B cell (primary cell): ENCODE measurements at regions not wholly inside any gene's neighbourhood (a gene's known extent, or its start where the extent isn't known, plus 50 kb on each side); places are given as distances from the start of the nearest gene placed in this dataset.

Source experiments
- ATAC-seq: fragments of 200-7000 bp; cut with Tn5 transposase; one replicate; pipeline ENCODE4 v1.10.0; 2021; ENCODE audit warnings: low read depth, mild to moderate bottlenecking, moderate number of reproducible peaks, moderate library complexity
- CTCF ChIA-PET: fragments of 350-600 bp; sonication (Branson Sonifier 250); formaldehyde crosslinking; loops from one replicate; lab custom pipeline; 2021; ENCODE audit warnings: antibody characterized with exemption, inconsistent platforms; lab: Charles Lee
- POLR2A ChIA-PET: fragments of 350-600 bp; sonication (Branson Sonifier 250); formaldehyde crosslinking; loops from one replicate; lab custom pipeline; 2021; ENCODE audit warnings: antibody characterized with exemption; lab: Charles Lee
- DNase-seq: peaks from one replicate; pipeline ENCODE4 v3.0.0; 2013
- H2AFZ ChIP-seq: 2 replicates; pipeline ENCODE4 v1.6.1; 2012; ENCODE audit warnings: mild to moderate bottlenecking, low read depth, low read length; ENCODE audit not compliant: insufficient read depth, poor library complexity, severe bottlenecking
- H3K27ac ChIP-seq, 2 donors: 1 replicate in 1 of 2; 2 replicates in 1 of 2; pipeline ENCODE4 v1.5.1; 2012 to 2013; ENCODE audit warnings: low read length in 2 of 2, mild to moderate bottlenecking in 2 of 2, moderate library complexity in 1 of 2
- H3K27me3 ChIP-seq, 4 experiments: fragments of 200-600 bp in 1 of 4; sonication (generic) in 1 of 4; replicated peaks in 1 of 4; 1 replicate in 2 of 4; 2 replicates in 2 of 4; pipeline versions ENCODE4 v1.6.1 to v1.7.0; 2013 to 2016; ENCODE audit warnings: low read length in 3 of 4, mild to moderate bottlenecking in 2 of 4, mixed read lengths in 1 of 4, moderate library complexity in 1 of 4; ENCODE audit not compliant: insufficient read depth in 4 of 4, control insufficient read depth in 3 of 4; ENCODE audit errors: control extremely low read depth in 1 of 4
- H3K36me3 ChIP-seq, 2 experiments: replicated peaks in 1 of 2; 1 replicate in 1 of 2; 2 replicates in 1 of 2; pipeline versions ENCODE4 v1.6.1 to v1.7.1; 2013; ENCODE audit warnings: low read length in 1 of 2; ENCODE audit not compliant: insufficient read depth in 2 of 2, control insufficient read depth in 1 of 2; ENCODE audit errors: control extremely low read depth in 1 of 2, extremely low read depth in 1 of 2
- H3K4me1 ChIP-seq, 2 donors: fragments of 200-600 bp in 1 of 2; sonication (generic) in 1 of 2; 1 replicate in 1 of 2; 2 replicates in 1 of 2; pipeline versions ENCODE4 v1.5.1 to v1.6.1; 2013 to 2017; ENCODE audit warnings: low read length in 2 of 2; ENCODE audit not compliant: control insufficient read depth in 2 of 2, insufficient read depth in 2 of 2
- H3K4me2 ChIP-seq: replicated peaks from 2 replicates; pipeline ENCODE3; 2012; ENCODE audit warnings: mild to moderate bottlenecking, low read depth, low read length; ENCODE audit not compliant: poor library complexity, severe bottlenecking
- H3K4me3 ChIP-seq, 5 experiments: fragments of 200-600 bp in 1 of 5; sonication (generic) in 1 of 5; 1 replicate in 3 of 5; 2 replicates in 2 of 5; pipeline versions ENCODE4 v1.5.1 to v1.7.0; 2011 to 2016; ENCODE audit warnings: low read length in 4 of 5, mild to moderate bottlenecking in 4 of 5, low read depth in 2 of 5, control low read depth in 1 of 5, moderate library complexity in 1 of 5; ENCODE audit not compliant: insufficient read depth in 1 of 5; ENCODE audit errors: control extremely low read depth in 1 of 5, extremely low read depth in 1 of 5
- H3K79me2 ChIP-seq: fragments of 200-600 bp; sonication (generic); one replicate; pipeline ENCODE4 v1.6.0; 2016; ENCODE audit warnings: low read length; ENCODE audit not compliant: control insufficient read depth, insufficient read depth
- H3K9ac ChIP-seq: fragments of 200-600 bp; sonication (generic); 2 replicates; pipeline ENCODE4 v1.6.1; 2017; ENCODE audit warnings: mild to moderate bottlenecking, low read length, moderate library complexity
- H3K9me3 ChIP-seq, 3 donors: one replicate each; pipeline versions ENCODE4 v1.6.1 to v1.7.1; 2013; ENCODE audit warnings: low read length in 2 of 3; ENCODE audit not compliant: control insufficient read depth in 2 of 3, insufficient read depth in 1 of 3; ENCODE audit errors: control extremely low read depth in 1 of 3
- H4K20me1 ChIP-seq: 2 replicates; pipeline ENCODE4 v1.6.0; 2012; ENCODE audit warnings: mild to moderate bottlenecking, low read length; ENCODE audit not compliant: insufficient read depth, control insufficient read depth, poor library complexity, severe bottlenecking
- H3K27ac Mint-ChIP-seq: one replicate; pipeline ENCODE4 v1.8.0; 2021; ENCODE audit warnings: mixed read lengths
- H3K27me3 Mint-ChIP-seq: one replicate; pipeline ENCODE4 v1.8.0; 2021; ENCODE audit warnings: mixed read lengths
- H3K4me1 Mint-ChIP-seq: one replicate; pipeline ENCODE4 v1.8.0; 2021; ENCODE audit warnings: mixed read lengths
- H3K4me3 Mint-ChIP-seq: one replicate; pipeline ENCODE4 v1.8.0; 2021; ENCODE audit warnings: mixed read lengths
- H3K9me3 Mint-ChIP-seq: one replicate; pipeline ENCODE4 v1.8.0; 2022; ENCODE audit warnings: mixed read lengths; ENCODE audit not compliant: insufficient read depth
- EZH2 ChIP-seq: IDR thresholded peaks from 2 replicates; pipeline ENCODE4 v1.6.1; 2012; ENCODE audit warnings: borderline replicate concordance, low read depth, mild to moderate bottlenecking, moderate library complexity, low read length; ENCODE audit not compliant: insufficient read depth, poor library complexity, severe bottlenecking
- WGBS: methylation state at CpG from one replicate; pipeline ENCODE4 v1.1.5; 2013; ENCODE audit warnings: missing lambda C conversion rate; ENCODE audit not compliant: insufficient coverage; 5-methylcytosine and 5-hydroxymethylcytosine counted together
- intact Hi-C: fragments of 100-400 bp; cut with micrococcal nuclease; formaldehyde crosslinking; loops from one replicate; pipeline ENCODE4 v1.10.0; 2022
- TF ChIP-seq, protein P1 (sequence below): fragments of 200-600 bp; IDR thresholded peaks from one replicate; pipeline ENCODE4 v1.8.0; 2022; ENCODE audit warnings: antibody characterized with exemption, mild to moderate bottlenecking

- POLR2A ChIA-PET = no interaction called here
- CTCF ChIA-PET = interaction anchor here (0.9 kb wide), 1 partner anchor 19 kb away, joined by 4 read pairs; no protein-coding TSS in a partner anchor
Observed at GRCh38 chr5:108661590-108662219, 86.0 kb upstream of the FER start.

GRCh38 chr5:108661024-108661423, 86.7 kb upstream of the FER start:
- H3K79me2 ChIP-seq = no peaks in the 10 kb centered on the region
- no peak overlapping the region for H3K27ac ChIP-seq
- H2AFZ ChIP-seq = no peak overlapping the region
- peaks cover 0 to 3% (median 0%) of the 10 kb centered on the region in 4 experiments for H3K27me3 ChIP-seq
- ATAC-seq = no peak
- H3K9me3 Mint-ChIP-seq = no peaks in the 10 kb centered on the region
- no peak overlapping the region for H3K4me3 Mint-ChIP-seq
- H3K4me1 ChIP-seq = no peaks in the 10 kb centered on the region
- no peaks in the 10 kb centered on the region for H3K4me1 Mint-ChIP-seq
- peaks cover 28% of the 10 kb centered on the region for H3K27me3 Mint-ChIP-seq
- WGBS = no CpG with 5 or more reads among the region's 1 CpG
- H4K20me1 ChIP-seq = no peaks in the 10 kb centered on the region
- intact Hi-C loops = no loop called here
- TF ChIP-seq EZH2 = no peak
- TF ChIP-seq, protein P1, sequence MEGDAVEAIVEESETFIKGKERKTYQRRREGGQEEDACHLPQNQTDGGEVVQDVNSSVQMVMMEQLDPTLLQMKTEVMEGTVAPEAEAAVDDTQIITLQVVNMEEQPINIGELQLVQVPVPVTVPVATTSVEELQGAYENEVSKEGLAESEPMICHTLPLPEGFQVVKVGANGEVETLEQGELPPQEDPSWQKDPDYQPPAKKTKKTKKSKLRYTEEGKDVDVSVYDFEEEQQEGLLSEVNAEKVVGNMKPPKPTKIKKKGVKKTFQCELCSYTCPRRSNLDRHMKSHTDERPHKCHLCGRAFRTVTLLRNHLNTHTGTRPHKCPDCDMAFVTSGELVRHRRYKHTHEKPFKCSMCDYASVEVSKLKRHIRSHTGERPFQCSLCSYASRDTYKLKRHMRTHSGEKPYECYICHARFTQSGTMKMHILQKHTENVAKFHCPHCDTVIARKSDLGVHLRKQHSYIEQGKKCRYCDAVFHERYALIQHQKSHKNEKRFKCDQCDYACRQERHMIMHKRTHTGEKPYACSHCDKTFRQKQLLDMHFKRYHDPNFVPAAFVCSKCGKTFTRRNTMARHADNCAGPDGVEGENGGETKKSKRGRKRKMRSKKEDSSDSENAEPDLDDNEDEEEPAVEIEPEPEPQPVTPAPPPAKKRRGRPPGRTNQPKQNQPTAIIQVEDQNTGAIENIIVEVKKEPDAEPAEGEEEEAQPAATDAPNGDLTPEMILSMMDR = no peak
- ChIA-PET POLR2A (no interaction called here), CTCF (interaction anchor here (0.9 kb wide), 1 partner anchor 18 kb away, joined by 4 read pairs; no protein-coding TSS in a partner anchor)
- H3K27ac Mint-ChIP-seq = no peak overlapping the region
- H3K4me2 ChIP-seq = no peak overlapping the region
- no peak overlapping the region for H3K9ac ChIP-seq
- H3K9me3 ChIP-seq = no peaks in the 10 kb centered on the region
- no peak for DNase-seq
- no peaks in the 10 kb centered on the region for H3K36me3 ChIP-seq
- no peak overlapping the region for H3K4me3 ChIP-seq

More at GRCh38 chr5:108661590-108662219, 86.0 kb upstream of the FER start:
- Histone ChIP-seq H4K20me1 (no peaks in the 10 kb centered on the region), H3K4me2 (no peak overlapping the region), H3K79me2 (no peaks in the 10 kb centered on the region), H3K4me3 (no peak overlapping the region), H3K27me3 (peaks cover 0 to 3% (median 0%) of the 10 kb centered on the region in 4 experiments), H3K4me1 (no peaks in the 10 kb centered on the region), H3K36me3 (no peaks in the 10 kb centered on the region), H3K9me3 (no peaks in the 10 kb centered on the region), H3K27ac (no peak overlapping the region), H3K9ac (no peak overlapping the region), H2AFZ (no peak overlapping the region)
- ATAC-seq (no peak), DNase-seq (no peak)
- WGBS = 90% methylated on average over 1 of the region's 3 CpGs
- H3K27ac Mint-ChIP-seq = no peak overlapping the region
- no peak overlapping the region for H3K4me3 Mint-ChIP-seq
- H3K27me3 Mint-ChIP-seq = peaks cover 29% of the 10 kb centered on the region
- intact Hi-C loops = no loop called here
- H3K4me1 Mint-ChIP-seq = no peaks in the 10 kb centered on the region
- no peaks in the 10 kb centered on the region for H3K9me3 Mint-ChIP-seq
- TF ChIP-seq, protein P1 = no peak
- no peak for TF ChIP-seq EZH2
